GDM1 (cell line): ENCODE measurements at regions not wholly inside any gene's neighbourhood (a gene's known extent, or its start where the extent isn't known, plus 50 kb on each side); places are given as distances from the start of the nearest gene placed in this dataset.
"Not testable (repeated sequence)": the region's sequence is repeated elsewhere in the genome, so short reads cannot be mapped to it uniquely, and the experiment has no call there.

ENCODE experiments used
- DNase-seq: peaks from one replicate; lab custom pipeline; 2025; lab: John Stamatoyannopoulos, UW

DNA sequence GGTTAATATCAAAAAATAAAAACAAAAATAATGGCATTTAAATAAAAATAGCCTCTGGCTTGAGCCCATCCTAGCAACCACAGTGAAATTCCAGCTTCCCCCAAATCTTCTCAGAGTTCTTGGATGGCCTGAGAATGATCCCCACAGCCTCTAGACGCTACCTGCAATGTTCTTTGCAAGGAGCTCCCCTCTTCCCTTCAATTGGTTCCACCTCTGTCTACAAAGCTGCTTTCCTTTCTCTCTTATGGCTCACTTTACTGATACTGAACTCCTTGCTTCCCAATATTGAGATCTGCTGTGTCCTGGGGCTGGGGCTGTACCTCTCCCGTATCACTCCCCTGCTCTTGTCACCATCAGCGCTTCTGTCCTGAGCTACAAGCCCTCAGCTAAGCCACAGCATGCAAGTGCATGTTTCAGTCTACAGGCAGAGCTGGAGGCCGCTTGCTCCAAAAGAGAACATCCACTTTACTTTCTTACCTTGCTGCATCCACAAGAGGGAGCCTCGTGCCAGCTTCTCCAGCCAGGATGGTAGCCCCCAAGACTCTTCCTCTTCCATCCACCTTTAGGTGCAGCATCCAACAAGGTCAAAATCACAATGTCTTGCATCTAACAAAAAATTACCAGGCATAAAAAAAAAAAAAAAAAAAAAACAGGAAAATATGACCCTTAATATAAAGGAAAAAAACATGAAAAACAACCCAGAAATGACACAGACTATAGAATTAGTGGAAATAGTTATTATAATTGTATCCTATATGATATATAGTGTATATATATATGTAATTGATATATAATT lies 57.4 kb upstream of the PRSS3 start:
- peak; percentile 45 for DNase-seq

DNA sequence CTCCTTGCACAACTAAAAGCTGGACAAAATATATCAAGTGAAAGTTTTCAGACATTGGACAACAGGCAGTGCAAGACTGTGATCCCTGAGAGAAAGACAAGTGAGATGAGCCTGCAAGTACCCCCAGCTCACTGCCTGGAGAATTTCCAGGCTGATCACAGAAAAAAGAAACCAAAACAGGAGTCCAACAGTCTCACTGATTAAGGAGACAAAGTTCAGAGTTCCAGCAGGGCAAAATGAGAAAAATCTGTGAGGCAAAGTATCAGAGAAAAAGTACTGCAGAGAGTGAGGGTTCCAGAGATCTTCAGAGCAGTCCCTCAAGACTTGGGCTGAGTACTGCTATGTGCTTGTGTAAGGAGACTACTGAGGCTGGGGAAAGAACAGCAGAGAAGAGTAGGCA lies 56.0 kb upstream of the PRSS3 start:
- DNase-seq, result no peak

DNA sequence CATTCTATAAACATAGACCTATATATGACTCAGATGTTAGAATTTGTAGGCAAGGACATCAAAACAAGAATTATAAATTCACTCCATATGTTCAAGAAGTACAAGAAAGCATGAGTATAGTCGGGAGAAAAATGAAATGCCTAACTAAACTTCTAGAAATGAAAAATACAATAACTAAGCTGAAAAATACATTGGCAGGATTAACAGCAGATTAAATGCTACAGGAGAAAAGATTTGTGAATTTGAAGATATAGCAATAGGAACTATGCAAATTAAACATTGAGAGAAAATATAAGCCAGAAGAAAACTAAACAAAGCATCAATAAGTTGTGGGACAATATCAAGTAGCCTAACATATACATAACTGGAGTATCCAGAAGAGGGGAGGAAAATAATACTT lies 55.3 kb upstream of the PRSS3 start:
- no peak for DNase-seq

DNA sequence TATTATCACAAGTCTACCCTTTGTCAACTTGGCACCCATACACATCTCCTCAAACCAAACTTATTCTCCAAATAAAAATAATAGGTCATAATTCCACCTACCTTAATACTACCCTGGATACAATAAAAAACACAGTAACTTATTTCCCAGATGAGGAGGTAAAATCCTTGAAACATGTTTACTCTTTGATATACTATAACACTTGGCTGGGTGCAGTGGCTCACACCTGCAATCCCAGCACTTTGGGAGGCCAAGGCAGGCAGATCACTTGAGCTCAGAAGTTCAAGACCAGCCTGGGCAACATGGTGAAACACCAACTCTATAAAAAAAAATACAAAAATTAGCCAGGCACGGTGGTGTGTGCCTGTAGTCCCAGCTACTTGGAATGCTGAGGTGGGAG lies 54.4 kb upstream of the PRSS3 start:
- not testable (repeated sequence) for DNase-seq

DNA sequence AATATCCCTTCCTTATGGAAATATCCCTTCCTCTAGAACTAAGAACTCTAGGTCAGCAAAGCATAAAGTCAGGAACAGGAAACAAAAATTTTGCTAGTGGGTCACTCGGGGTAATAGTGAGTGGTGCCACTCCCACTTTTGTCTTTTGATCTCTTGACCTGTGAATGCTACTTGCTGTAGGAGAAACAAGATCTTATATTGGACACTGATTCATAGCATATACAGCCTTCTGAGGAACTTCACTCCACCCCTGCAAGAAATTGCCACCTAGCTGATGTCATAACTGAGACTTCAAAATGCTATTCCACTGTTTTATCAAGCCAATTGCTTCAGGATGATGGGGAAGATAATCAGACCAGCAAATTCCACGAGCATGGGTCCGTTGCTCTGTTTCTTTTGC lies 53.3 kb upstream of the PRSS3 start:
- no peak for DNase-seq

DNA sequence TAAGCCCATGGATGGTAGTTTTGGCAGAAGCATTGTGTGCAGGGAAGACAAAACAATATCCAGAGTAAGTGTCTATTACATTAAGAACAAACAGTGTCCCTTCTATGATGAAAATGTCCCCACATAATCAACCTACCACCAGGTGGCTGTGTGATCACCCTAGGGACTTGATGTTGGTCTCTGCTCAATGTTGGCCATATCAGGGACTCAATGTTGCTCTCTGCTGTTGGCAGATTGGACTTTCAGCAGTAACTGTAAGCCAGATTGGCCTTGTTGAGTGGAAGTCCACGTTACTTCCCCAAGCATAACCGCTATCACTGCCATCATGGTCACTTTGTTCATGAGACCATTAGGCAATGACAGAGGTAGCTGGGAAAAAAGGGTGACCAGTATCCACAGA lies 52.8 kb upstream of the PRSS3 start:
- DNase-seq, result no peak
